ENCODE measurements at regions not wholly inside any gene's neighbourhood (a gene's known extent, or its start where the extent isn't known, plus 50 kb on each side); places are given as distances from the start of the nearest gene placed in this dataset.

DNA sequence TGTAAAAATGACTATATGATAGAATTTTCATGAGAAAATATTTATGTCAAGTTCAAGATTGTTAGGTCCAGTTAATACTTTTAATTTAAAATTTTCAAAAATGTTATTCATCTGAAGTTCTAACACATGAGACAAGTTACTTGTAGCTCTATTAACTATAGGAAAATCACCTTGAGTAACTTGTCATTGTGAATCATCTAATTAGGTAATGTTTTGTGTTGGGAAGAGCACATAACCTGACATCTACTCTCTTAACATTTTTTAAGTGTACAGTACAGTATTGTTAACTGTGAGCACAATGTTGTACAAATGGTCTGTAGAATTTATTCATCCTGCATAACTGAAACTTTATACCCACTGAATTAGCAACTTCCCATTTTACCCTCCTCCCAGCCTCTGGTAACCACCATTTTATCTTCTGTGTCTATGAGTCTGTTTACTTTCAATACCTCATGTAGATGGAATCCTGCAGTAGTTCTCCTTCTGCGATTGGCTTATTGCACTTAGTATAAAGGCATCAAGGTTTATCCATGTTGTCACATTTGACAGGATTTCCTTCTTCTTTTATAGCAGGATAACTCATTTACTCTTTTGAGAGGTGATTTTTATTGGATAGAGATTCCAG, 54.6 kb downstream of the ARL4A start:
- no peak for TF ChIP-seq CTCF (IDR thresholded peaks at IDR 0.05; ENCODE audit: insufficient read depth, low read depth, low read length)
- no peak overlapping the region for H3K4me3 ChIP-seq (ENCODE audit: low read depth, low read length)
- no peak for DNase-seq (ENCODE audit: low read depth)

GRCh38 chr7:12746211-12746610, 58.8 kb downstream of the ARL4A start:
- DNase-seq (ENCODE audit: low read depth) = no peak
- TF ChIP-seq CTCF (IDR thresholded peaks at IDR 0.05; ENCODE audit: insufficient read depth, low read depth, low read length) = no peak
- H3K4me3 ChIP-seq (ENCODE audit: low read depth, low read length) = no peak overlapping the region

GRCh38 chr7:12747687-12748306, 60.4 kb downstream of the ARL4A start:
- no peak for TF ChIP-seq CTCF (IDR thresholded peaks at IDR 0.05; ENCODE audit: insufficient read depth, low read depth, low read length)
- no peak for DNase-seq (ENCODE audit: low read depth)
- no peak overlapping the region for H3K4me3 ChIP-seq (ENCODE audit: low read depth, low read length)

GRCh38 chr7:12749069-12749468, 61.6 kb downstream of the ARL4A start:
- no peak for DNase-seq (ENCODE audit: low read depth)
- TF ChIP-seq CTCF (IDR thresholded peaks at IDR 0.05; ENCODE audit: insufficient read depth, low read depth, low read length) = no peak

GRCh38 chr7:12749746-12750145, 62.3 kb downstream of the ARL4A start:
- H3K4me3 ChIP-seq (ENCODE audit: low read depth, low read length) = no peak overlapping the region
- DNase-seq (ENCODE audit: low read depth) = no peak
- TF ChIP-seq CTCF (IDR thresholded peaks at IDR 0.05; ENCODE audit: insufficient read depth, low read depth, low read length) = no peak

More at GRCh38 chr7:12749069-12749468, 61.6 kb downstream of the ARL4A start:
- no peak overlapping the region for H3K4me3 ChIP-seq (ENCODE audit: low read depth, low read length)

DNA sequence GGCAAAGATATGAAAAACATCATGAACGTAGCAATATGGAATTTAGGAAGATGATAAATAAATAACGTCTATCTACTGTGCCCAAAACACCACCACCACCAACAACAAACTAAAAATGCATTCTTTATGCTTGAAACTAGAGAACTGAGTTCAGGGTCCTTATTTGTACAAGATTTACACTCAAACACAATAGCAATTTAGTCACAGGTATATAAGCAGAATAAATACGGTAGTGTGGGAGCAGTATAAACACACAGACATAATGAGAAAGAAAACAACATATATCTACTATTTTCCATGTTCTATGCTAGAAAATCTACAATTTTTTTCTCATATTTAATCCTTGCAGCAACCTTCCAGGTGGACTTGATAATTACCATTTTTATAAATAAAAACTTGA, 64.3 kb downstream of the ARL4A start:
- no peak overlapping the region for H3K4me3 ChIP-seq (ENCODE audit: low read depth, low read length)
- no peak for TF ChIP-seq CTCF (IDR thresholded peaks at IDR 0.05; ENCODE audit: insufficient read depth, low read depth, low read length)
- DNase-seq (ENCODE audit: low read depth) = no peak

DNA sequence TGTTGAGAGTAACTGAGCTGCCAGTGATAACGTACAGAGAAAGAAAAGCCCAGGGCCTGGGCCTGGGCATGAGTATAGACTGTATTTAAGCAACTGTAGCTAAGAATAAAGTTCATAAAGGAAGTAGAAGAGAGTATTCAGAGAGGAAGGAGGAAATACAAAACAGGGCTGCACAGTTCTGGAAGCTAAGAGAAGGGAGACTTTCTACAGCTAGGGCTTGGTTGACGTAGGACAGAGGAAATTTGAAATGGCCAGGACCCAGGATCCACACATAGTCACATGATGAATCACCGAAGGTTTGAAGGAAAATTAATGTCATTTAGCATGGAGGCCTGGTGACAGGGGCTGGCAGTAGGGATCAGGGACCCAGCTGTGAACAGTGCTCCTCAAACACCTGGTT, 66.7 kb downstream of the ARL4A start:
- no peak for TF ChIP-seq CTCF (IDR thresholded peaks at IDR 0.05; ENCODE audit: insufficient read depth, low read depth, low read length)
- DNase-seq (ENCODE audit: low read depth) = no peak
- H3K4me3 ChIP-seq (ENCODE audit: low read depth, low read length) = no peak overlapping the region
